ENCODE measurements at regions not wholly inside any gene's neighbourhood (a gene's known extent, or its start where the extent isn't known, plus 50 kb on each side); places are given as distances from the start of the nearest gene placed in this dataset.

DNA sequence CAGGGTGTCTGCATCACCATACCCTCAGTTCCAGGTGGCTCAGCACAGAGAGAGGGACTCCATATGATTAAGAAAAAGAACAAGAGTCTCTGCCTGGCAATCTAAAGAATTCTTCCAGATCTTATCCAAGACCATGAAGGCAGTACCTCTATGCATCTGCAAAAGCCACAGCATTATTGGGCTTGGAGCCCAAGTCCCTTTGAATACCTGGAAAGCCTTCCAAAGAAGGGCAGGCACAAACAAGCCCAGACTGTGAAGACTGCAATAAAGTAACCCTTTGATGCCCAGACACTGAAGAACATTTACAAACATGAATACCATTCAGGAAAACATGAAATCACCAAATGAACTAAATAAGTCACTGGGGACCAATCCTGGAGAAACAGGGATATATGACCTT, 60.9 kb upstream of the DIPK2A start:
- TF ChIP-seq, protein P1, sequence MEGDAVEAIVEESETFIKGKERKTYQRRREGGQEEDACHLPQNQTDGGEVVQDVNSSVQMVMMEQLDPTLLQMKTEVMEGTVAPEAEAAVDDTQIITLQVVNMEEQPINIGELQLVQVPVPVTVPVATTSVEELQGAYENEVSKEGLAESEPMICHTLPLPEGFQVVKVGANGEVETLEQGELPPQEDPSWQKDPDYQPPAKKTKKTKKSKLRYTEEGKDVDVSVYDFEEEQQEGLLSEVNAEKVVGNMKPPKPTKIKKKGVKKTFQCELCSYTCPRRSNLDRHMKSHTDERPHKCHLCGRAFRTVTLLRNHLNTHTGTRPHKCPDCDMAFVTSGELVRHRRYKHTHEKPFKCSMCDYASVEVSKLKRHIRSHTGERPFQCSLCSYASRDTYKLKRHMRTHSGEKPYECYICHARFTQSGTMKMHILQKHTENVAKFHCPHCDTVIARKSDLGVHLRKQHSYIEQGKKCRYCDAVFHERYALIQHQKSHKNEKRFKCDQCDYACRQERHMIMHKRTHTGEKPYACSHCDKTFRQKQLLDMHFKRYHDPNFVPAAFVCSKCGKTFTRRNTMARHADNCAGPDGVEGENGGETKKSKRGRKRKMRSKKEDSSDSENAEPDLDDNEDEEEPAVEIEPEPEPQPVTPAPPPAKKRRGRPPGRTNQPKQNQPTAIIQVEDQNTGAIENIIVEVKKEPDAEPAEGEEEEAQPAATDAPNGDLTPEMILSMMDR (IDR thresholded peaks at IDR 0.05): no peak
- TF ChIP-seq EZH2 (IDR thresholded peaks at IDR 0.05) (no peak), EZH2phosphoT487 (IDR thresholded peaks at IDR 0.05) (no peak)
